Activated naive CD8-positive, alpha-beta T cell (primary cell): ENCODE measurements at regions not wholly inside any gene's neighbourhood (a gene's known extent, or its start where the extent isn't known, plus 50 kb on each side); places are given as distances from the start of the nearest gene placed in this dataset.

Source experiments
- H3K27ac Mint-ChIP-seq: one replicate; pipeline ENCODE4 v1.8.0; 2021; ENCODE audit warnings: mixed read lengths
- H3K27me3 Mint-ChIP-seq: one replicate; pipeline ENCODE4 v1.8.0; 2021; ENCODE audit warnings: mixed read lengths
- H3K36me3 Mint-ChIP-seq: one replicate; pipeline ENCODE4 v1.8.0; 2021; ENCODE audit warnings: mixed read lengths
- H3K4me1 Mint-ChIP-seq: one replicate; pipeline ENCODE4 v1.8.0; 2021; ENCODE audit warnings: low read depth, mixed read lengths
- H3K4me3 Mint-ChIP-seq: one replicate; pipeline ENCODE4 v1.8.0; 2021; ENCODE audit warnings: mild to moderate bottlenecking, mixed read lengths
- H3K9me3 Mint-ChIP-seq: one replicate; pipeline ENCODE4 v1.8.0; 2021; ENCODE audit warnings: low read depth, mixed read lengths

DNA sequence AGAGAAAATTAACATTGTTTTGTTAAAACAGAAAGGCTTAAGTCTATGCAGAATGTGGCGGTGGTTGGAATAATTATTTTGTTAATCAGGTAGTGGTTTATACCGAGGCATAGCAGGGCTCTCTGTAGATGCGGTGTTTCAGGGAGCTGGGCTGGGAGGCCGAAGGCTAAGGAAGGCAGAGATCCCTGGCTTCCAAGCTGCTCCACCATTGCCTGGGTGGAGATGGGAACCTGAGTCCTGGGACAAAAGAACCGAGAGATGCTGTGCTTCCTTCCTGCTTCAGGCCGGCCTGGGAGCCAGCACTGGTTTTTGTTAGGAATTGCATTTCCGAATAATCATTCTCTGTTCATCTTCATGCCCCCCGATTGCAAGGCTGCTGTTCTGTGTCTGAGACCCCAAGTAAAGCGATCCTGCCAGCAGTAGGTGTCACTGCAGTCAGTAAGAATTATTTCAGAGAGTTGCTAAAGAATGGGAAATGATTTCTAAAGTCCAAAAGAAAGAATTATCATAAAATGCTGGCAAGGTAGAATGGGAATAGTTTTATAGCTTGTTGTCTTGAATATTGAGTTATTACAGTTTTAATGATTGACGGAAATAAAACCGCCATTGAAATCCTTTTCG, 824.9 kb downstream of the GALR1 start:
- Mint-ChIP-seq H3K27me3 (peaks cover 2% of the 10 kb centered on the region), H3K36me3 (no peaks in the 10 kb centered on the region), H3K9me3 (peaks cover 3% of the 10 kb centered on the region), H3K4me1 (no peaks in the 10 kb centered on the region), H3K27ac (no peak overlapping the region), H3K4me3 (no peak overlapping the region)

DNA sequence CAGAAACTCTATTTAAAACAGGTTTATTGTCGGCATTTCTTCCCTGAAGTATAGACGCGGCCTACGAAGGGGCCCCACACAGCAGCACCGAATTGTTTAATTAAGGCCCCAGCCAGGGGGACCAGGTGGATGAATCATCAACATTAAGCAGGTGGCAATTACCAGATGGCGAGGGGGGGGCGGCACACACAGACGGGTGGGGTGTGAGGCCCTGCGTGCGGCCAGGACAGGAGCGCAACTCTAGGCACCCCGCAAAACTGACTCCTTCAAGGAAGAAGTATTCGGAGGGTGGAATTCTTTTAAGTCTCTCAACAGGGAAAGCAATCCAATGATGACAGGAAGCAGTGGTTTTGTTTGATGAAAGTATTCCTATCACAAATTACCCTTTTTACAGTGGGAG, 830.4 kb downstream of the GALR1 start:
- H3K4me1 Mint-ChIP-seq = no peaks in the 10 kb centered on the region
- H3K4me3 Mint-ChIP-seq = no peak overlapping the region
- no peak overlapping the region for H3K27ac Mint-ChIP-seq
- H3K9me3 Mint-ChIP-seq = no peaks in the 10 kb centered on the region
- no peaks in the 10 kb centered on the region for H3K27me3 Mint-ChIP-seq
- H3K36me3 Mint-ChIP-seq = no peaks in the 10 kb centered on the region

DNA sequence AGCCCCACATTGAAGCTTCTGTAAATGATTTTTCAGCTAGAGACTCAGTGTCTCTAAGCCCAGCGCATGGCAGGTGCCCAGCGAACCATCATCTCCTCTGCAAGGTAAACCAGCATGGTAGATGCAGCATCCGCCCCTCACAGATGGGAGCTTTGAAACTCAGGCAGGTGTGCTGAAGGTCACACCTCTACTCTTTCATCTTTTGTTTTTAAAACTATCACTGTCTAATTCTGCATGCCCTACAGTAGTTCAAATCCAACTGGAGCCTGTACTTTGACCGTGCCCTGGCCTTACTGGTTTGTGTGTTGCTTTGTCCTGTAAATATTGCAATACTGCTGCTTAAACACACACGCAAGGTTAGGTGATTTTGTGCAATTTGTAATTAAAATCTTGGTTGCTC, 831.1 kb downstream of the GALR1 start:
- Mint-ChIP-seq H3K36me3 (no peaks in the 10 kb centered on the region), H3K4me1 (no peaks in the 10 kb centered on the region), H3K9me3 (no peaks in the 10 kb centered on the region), H3K27me3 (no peaks in the 10 kb centered on the region), H3K27ac (no peak overlapping the region), H3K4me3 (no peak overlapping the region)

DNA sequence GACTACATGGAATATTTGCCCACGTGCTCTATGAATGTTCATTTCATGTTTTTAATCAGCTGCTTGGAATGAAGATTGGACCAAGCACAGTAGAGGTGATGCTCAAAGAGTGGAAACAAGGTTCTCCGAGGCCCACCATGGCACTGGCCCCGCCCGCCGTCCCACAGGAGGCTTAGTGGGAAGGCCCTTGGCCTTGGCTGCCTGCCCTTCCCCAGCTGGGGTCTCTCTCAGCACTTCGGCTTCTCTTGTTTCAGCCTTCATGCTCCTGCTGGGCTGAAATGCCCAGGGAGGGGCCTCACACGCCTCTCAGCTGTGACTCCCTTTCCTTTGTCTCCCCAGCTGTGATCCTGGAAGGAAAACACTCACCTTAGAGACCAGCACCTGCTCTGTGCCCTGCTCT, 833.2 kb downstream of the GALR1 start:
- Mint-ChIP-seq H3K36me3 (no peaks in the 10 kb centered on the region), H3K4me1 (no peaks in the 10 kb centered on the region), H3K4me3 (no peak overlapping the region), H3K27ac (no peak overlapping the region), H3K27me3 (no peaks in the 10 kb centered on the region), H3K9me3 (no peaks in the 10 kb centered on the region)

DNA sequence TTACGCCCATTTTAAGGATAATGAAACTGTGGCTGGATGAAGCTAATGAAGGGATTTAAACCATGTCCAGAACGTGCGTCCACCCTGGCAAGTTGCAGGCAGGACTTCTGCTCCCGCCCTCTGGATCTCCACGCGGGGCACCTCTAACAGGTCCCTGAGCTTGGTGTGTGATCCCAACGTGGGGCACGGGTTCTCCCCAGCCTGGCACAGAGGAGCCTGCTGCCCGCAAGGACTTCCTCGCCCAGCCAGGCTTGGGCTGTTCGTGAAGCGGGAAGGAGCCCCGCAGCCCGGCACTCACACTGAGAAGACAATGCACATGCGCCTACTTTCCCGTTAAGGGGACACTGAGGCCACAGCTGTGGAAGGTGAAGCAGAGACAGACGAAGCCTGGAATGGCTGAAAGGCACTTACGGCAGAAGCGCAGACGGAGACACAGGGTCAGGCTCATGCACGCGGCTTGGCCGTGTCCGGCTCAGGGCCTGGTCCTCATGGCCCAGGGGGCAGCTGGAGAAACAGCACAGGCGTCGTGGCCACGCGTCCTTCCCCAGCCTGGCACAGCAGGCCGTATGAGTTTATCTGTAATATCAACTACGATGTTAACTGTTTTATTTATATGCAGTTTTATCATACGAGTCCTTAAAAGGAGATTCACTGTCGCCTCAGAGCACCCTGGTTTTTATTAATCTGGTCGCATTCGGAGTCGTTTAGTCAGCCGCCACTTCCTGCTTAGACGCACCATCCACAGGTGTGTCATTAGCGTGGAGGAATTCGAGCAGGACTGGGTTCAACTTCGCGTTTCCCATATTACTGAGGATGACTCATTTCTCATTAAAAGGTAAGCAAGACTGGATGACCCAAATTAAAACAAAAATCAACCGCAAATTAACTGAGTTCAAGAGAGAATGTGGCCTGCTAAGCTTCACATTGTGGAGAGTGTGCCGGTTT, 835.9 kb downstream of the GALR1 start:
- Mint-ChIP-seq H3K27me3 (no peaks in the 10 kb centered on the region), H3K27ac (no peak overlapping the region), H3K4me3 (no peak overlapping the region), H3K9me3 (no peaks in the 10 kb centered on the region), H3K36me3 (no peaks in the 10 kb centered on the region), H3K4me1 (no peaks in the 10 kb centered on the region)

DNA sequence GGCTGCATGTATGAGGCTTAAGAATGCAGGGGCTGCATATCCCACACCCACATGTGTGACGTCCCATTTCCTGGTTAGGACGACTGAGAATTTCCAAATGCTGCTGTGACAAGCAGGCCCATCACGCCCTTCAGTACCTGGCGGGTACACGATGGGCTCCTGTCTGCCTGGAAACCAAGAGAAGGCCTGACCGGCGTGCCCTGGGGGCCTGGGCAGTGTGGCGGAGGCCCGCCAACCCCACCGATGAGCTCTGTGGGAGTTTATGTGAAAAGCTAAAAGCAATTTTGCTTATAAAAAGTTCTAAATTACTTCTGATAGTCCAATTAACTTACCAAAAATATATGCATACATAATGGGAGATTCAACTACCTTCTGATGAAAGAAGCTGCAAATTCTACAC, 837.3 kb downstream of the GALR1 start:
- no peak overlapping the region for H3K27ac Mint-ChIP-seq
- H3K4me3 Mint-ChIP-seq = no peak overlapping the region
- H3K36me3 Mint-ChIP-seq = no peaks in the 10 kb centered on the region
- no peaks in the 10 kb centered on the region for H3K27me3 Mint-ChIP-seq
- no peaks in the 10 kb centered on the region for H3K9me3 Mint-ChIP-seq
- no peaks in the 10 kb centered on the region for H3K4me1 Mint-ChIP-seq

DNA sequence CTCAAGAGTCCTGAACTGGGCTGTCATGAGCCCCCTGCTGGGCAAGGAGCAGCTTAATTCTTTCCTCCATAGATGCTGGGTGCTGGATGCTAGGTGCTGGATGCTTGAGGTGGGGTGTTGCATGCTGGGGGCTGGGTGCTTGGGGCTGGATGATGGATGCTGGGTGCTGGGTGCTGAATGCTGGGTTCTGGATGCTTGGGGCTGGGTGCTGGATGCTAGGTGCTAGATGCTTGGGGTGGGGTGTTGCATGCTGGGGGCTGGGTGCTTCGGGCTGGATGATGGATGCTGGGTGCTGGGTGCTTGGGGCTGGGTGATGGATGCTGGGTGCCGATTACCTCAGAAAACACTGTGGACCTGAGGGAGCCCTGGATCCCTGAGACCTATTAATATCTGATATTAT, 837.7 kb downstream of the GALR1 start:
- no peaks in the 10 kb centered on the region for H3K9me3 Mint-ChIP-seq
- H3K4me3 Mint-ChIP-seq = no peak overlapping the region
- no peak overlapping the region for H3K27ac Mint-ChIP-seq
- H3K36me3 Mint-ChIP-seq = no peaks in the 10 kb centered on the region
- H3K4me1 Mint-ChIP-seq = no peaks in the 10 kb centered on the region
- H3K27me3 Mint-ChIP-seq = no peaks in the 10 kb centered on the region

DNA sequence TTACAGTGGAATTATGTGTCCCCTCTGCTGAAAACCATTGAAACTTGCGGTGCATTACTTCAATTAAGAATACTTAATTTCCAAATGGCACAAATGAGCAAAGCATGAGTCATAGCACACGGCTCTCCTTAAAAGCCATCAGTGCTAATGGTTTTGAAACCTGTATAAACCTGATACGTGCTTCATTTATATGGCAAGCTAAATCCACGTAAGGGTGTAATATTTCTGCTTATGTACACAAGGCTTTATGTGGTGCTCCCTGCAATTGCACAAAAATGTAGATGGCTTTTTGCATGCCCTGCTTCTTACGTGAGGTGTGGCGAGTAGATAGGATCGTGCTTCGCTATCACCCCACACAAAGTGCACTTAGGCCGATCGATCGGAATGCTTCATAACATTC, 840.9 kb downstream of the GALR1 start:
- H3K27ac Mint-ChIP-seq = no peak overlapping the region
- no peaks in the 10 kb centered on the region for H3K36me3 Mint-ChIP-seq
- H3K9me3 Mint-ChIP-seq = no peaks in the 10 kb centered on the region
- H3K27me3 Mint-ChIP-seq = no peaks in the 10 kb centered on the region
- no peaks in the 10 kb centered on the region for H3K4me1 Mint-ChIP-seq
- no peak overlapping the region for H3K4me3 Mint-ChIP-seq

DNA sequence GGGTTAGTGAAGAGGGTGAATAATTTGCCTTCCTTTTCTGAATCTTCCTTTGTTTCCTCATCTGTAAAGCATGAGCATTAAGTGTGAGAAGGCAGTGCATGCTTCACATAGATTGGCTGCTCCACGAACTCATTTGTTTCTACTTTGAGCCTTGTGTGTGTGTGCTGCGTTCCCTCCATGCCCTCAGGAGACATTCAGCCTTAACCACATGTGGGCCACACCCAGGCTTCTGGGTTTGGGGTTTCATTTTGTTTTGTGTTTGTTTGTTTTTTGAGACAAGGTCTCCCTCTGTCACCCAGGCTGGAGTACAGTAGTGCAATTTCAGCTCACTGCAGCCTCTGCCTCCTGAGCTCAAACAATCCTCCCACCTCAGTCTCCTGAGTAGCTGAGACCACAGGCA, 843.3 kb downstream of the GALR1 start:
- no peak overlapping the region for H3K4me3 Mint-ChIP-seq
- H3K9me3 Mint-ChIP-seq = peaks cover 5% of the 10 kb centered on the region
- no peak overlapping the region for H3K27ac Mint-ChIP-seq
- H3K36me3 Mint-ChIP-seq = no peaks in the 10 kb centered on the region
- H3K27me3 Mint-ChIP-seq = no peaks in the 10 kb centered on the region
- no peaks in the 10 kb centered on the region for H3K4me1 Mint-ChIP-seq

DNA sequence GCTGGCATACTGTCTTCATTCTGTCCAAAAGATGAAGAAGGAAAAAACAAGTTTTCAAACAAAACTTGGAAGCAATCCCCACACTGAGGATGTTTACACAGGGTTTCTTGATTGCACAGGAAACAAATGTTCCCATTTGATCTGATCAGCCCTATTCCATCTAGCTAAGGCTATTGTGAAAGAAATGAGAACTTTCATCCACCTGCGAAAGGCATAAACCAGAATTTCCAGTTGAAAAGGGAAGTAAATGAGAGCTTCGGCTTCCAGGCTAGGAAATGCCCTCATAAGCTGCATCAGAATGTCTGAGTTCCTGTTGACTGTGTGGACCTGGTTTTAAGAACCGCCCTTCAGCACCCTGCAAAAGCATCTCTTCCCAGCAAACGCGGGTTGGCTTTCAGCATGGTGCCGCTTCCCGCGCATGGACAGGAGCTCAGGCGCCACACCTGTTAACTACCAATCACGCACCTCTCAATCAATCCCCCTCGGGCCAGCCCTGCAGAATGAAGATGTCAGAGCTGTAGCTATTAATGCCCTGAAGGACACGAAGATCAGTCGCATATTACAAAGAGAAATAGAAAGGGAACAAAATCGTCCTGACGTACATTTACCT, 850.4 kb downstream of the GALR1 start:
- Mint-ChIP-seq H3K27ac (no peak overlapping the region), H3K4me3 (no peak overlapping the region), H3K9me3 (peaks cover 5% of the 10 kb centered on the region), H3K27me3 (no peaks in the 10 kb centered on the region), H3K36me3 (no peaks in the 10 kb centered on the region), H3K4me1 (no peaks in the 10 kb centered on the region)

DNA sequence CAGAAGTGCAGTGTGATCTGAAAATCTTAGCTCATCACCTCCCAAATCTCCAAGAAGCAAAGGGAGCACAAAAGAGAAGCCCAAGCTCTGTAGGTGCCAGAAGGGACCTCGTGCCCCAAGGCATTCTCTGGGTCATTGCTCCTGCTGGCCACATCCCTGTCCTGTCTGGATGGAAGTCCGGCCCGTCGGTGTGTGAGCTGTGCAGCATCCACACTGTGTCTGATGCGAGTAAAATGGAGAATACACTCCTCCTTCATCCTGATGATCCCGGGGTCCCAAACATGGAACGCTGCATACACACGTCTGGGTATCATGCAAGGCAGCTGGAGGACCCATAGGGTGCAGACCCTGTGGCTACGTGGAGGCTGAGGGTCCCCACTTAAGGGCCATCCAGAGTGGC, 851.4 kb downstream of the GALR1 start:
- no peak overlapping the region for H3K27ac Mint-ChIP-seq
- H3K27me3 Mint-ChIP-seq = no peaks in the 10 kb centered on the region
- H3K4me3 Mint-ChIP-seq = no peak overlapping the region
- H3K36me3 Mint-ChIP-seq = no peaks in the 10 kb centered on the region
- no peaks in the 10 kb centered on the region for H3K4me1 Mint-ChIP-seq
- H3K9me3 Mint-ChIP-seq = peaks cover 5% of the 10 kb centered on the region

DNA sequence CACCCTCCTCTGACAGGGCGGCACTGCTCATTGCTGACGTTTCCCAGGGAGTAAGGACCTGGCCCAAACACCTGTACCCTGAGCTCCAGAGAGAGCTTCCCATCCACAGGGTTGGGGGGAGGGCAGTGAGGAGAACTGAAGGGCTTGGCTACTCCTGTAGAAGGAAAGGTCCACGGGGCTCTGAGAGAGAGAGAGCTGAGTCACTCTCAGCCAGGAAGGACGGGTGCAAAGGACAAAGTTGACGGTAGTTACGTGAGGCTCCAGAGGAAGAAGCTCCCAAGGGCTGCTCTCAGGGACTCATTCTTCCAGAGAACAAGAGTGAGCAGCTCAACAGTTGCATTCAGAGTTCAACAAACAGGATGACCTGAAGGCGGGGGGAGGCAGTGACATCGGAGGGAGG, 852.5 kb downstream of the GALR1 start:
- H3K36me3 Mint-ChIP-seq = no peaks in the 10 kb centered on the region
- no peaks in the 10 kb centered on the region for H3K27me3 Mint-ChIP-seq
- H3K9me3 Mint-ChIP-seq = peaks cover 1% of the 10 kb centered on the region
- H3K4me1 Mint-ChIP-seq = no peaks in the 10 kb centered on the region
- no peak overlapping the region for H3K27ac Mint-ChIP-seq
- no peak overlapping the region for H3K4me3 Mint-ChIP-seq

DNA sequence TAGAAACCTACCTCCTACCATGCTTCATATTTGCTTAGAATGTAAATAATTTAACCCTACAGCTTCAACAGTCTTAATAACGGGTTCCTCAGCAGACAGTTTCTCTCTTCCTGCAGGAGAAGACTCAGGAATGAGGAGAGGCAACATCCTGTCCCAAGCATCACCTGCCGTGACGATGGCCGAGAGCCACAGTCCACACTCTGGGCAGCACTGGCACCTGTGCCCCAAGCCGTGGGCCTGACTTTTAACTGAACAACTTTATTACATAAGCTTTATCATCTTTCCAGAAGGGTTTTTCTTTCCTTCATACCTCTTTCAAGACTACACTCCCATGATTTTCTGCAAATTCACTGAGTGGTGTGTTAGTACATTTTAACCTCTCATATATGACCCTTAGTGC, 856.0 kb downstream of the GALR1 start:
- H3K36me3 Mint-ChIP-seq = no peaks in the 10 kb centered on the region
- H3K9me3 Mint-ChIP-seq = no peaks in the 10 kb centered on the region
- no peaks in the 10 kb centered on the region for H3K4me1 Mint-ChIP-seq
- no peaks in the 10 kb centered on the region for H3K27me3 Mint-ChIP-seq
- no peak overlapping the region for H3K27ac Mint-ChIP-seq
- H3K4me3 Mint-ChIP-seq = no peak overlapping the region

DNA sequence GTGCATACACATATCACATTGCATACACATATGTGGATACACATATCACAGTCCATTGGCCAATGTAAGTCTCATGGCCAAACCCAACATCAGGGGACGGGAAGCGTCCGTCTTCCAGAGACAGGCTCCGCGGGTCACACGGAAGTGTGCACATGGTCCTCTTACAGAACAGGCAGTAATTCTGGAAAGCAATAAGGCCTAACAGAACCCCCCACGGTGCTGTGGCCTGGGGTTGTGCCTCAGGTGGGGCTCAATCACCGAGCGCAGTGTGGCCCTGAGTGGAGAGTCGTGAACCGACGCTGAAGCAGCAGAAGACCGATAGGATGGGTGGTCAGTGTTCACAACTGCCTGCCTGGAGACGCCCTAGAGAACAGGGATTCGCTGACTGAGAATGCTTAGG, 857.3 kb downstream of the GALR1 start:
- Mint-ChIP-seq H3K36me3 (no peaks in the 10 kb centered on the region), H3K4me1 (no peaks in the 10 kb centered on the region), H3K27me3 (no peaks in the 10 kb centered on the region), H3K9me3 (no peaks in the 10 kb centered on the region), H3K27ac (no peak overlapping the region), H3K4me3 (no peak overlapping the region)

DNA sequence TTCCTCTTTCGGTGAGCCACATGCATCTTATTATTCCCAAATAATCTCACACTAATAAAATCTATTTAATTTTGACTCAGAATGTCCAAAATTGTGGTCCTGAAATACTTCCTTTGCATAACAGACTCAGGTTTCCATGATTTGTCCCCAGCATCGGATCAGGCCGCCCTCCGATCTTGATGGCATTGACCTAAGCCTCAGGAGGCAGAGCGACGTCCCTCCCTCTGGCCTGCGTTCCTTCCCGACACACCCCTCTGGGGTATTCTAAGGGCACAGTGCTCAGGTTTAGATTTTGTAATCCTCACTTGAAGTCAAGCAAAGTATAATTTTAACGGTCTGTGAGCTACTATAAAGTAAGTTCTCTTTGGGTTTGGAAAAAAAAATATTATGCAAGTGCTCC, 857.7 kb downstream of the GALR1 start:
- Mint-ChIP-seq H3K4me3 (no peak overlapping the region), H3K4me1 (no peaks in the 10 kb centered on the region), H3K27me3 (no peaks in the 10 kb centered on the region), H3K9me3 (no peaks in the 10 kb centered on the region), H3K27ac (no peak overlapping the region), H3K36me3 (no peaks in the 10 kb centered on the region)
